ENCODE measurements at regions not wholly inside any gene's neighbourhood (a gene's known extent, or its start where the extent isn't known, plus 50 kb on each side); places are given as distances from the start of the nearest gene placed in this dataset.

DNA sequence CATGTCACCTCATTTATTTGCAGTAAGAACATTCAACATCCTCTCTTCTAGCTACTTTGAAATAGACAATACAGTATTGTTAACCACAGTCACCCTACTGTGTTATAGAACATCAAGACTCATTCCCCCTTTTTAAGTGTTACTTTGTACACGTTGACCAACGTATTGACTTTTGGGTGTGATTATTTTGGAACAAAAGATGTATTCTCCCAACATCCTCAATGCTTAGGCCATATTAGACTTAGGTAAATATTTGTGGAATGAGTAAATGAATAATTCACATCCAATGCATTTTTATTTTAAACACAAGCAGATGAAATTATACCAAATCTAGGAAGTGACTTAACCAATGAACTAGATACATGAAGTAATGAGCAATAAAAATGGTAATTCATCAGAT is 296.6 kb downstream of the CHRM3 start:
- DNase-seq, result no peak

DNA sequence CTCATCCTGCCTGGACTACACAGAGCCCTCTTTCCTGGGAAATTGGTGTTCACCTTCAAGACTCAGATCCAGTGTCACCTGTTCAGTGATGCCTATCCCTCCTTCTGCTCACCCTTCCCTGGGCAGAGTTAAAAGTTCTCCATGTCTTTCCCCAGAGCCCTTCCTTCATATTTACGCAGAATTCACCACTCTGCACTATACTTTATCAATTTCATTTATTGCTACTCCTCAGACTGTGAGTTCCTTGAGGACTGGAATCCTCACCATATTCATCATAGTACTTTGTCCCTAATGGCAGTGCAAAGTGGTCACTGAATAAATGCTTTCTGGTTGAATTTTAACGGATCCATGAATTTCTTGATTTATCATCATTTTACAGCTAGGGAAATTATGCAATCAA is 300.0 kb downstream of the CHRM3 start:
- DNase-seq, result no peak

DNA sequence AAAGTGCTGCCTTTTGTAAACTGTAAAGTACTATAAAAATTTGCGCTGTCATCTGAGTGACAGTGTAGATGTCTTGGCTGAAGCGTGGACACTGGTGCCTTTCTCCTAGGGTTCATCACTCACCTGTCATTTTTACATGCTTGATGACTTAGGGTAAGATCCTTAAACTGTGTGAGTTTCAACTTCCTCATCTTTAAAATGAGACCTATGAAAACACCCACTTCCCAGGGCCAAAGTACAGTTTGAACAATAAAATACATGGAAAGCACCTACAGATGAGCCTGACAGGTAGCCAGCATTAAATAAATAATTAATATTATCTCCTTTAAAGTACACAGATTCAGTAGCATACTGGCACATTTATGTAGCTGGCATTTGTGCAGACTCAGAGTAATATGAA is 309.9 kb downstream of the CHRM3 start:
- DNase-seq, result no peak

DNA sequence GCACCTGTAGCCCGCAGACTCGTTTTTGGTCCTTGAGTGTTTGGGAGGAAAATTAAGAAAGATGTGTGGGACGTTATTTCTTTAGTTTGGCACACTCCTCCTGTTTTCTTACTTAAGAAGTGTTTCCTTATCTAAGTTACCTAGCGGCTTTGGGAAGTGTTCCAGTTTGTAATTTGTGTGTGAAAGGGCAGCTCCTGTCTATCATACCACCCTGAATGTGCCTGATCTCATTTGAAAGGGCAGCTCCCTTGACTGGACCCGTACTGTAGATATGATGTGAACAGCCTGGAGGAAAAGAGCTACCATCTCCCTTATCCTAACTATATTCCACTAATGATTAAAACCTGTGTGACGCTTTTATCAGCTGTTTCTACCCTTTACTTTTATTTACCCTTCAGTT is 314.3 kb downstream of the CHRM3 start:
- no peak for DNase-seq

DNA sequence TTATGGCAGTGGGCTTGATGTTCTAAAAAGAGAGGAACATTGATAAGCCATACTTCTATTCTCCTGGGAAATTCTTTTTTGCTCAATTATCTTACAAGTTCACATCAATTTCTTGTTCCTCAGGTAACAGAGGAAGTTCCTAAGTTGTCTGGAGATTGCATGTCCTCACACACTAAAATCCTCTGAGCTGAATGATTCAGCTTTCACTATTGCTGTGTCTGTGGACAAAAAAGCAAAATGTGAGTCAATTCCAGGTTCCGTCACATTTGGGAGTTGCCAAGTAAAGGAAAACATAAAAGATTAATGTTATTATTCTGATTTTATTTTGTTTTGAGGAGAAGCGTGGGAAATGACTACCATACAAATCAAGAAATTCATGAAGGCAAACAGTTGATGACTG is 316.7 kb downstream of the CHRM3 start:
- DNase-seq, result no peak

DNA sequence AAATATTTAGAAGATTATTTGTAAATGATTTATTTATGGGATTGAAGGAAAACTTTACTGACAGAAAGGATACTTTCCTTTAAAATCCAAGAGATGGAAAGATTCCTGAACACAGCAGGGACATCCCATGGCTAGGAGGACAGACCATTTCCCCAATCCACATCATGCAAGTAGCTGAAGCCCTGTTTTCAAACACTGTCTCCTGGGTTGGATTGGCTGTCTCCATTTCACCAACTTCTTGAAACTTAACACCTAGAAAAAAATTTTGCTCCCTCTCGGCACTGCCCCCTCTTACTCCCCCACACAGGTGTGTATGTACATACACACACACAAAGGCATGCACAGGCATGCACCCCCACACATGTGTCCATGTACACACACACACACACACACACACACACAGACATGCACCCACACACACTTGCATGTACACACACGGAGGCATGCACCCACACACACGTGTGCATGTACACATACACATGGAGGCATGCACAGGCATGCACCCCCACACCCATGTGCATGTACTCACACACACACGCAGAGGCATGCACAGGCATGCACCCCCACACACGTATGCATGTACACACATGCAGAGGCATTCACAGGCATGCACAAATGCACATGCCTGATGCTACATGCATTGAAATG is 320.0 kb downstream of the CHRM3 start:
- DNase-seq, result no peak

DNA sequence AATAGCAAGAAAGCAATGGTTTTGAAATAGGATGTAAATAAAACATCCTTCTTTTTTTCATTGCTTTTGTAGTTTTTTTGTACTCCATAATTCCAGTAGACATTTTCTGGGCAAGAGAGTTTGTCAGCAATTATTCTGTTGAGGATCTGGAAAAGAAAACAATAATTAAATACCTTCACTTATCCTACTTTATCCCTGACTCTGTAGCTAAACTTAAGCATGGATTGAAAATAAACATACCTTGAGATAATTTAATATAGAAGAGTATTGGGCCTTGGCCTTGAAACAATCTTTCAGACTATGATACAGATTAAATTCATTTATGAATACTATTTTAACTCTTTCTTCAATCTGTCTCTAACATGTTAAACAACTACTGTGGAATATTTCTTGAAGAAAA is 321.2 kb downstream of the CHRM3 start:
- DNase-seq, result no peak

DNA sequence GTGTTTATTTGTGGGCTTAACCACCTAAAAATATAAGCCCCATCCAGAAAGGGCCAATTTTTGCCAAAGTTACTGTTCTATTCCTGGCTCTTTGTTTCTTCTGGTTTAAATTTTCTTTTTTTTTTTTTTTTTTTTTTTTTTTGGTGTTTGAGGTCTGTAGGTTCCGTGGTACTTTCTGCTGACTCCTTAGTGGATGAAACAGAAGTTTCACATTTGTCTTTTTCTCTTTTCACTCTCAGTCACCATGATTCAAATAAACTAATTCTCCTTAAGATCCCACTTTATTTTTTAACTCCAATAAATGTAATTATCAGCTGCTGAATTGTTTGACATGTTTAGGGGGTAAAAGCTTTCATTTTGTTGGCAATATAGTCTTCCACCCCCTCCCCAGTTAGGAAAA is 322.3 kb downstream of the CHRM3 start:
- no peak for DNase-seq

- DNase-seq, result no peak
Measured at GRCh38 chr1:239711768-239712167, 325.4 kb downstream of the CHRM3 start.

DNA sequence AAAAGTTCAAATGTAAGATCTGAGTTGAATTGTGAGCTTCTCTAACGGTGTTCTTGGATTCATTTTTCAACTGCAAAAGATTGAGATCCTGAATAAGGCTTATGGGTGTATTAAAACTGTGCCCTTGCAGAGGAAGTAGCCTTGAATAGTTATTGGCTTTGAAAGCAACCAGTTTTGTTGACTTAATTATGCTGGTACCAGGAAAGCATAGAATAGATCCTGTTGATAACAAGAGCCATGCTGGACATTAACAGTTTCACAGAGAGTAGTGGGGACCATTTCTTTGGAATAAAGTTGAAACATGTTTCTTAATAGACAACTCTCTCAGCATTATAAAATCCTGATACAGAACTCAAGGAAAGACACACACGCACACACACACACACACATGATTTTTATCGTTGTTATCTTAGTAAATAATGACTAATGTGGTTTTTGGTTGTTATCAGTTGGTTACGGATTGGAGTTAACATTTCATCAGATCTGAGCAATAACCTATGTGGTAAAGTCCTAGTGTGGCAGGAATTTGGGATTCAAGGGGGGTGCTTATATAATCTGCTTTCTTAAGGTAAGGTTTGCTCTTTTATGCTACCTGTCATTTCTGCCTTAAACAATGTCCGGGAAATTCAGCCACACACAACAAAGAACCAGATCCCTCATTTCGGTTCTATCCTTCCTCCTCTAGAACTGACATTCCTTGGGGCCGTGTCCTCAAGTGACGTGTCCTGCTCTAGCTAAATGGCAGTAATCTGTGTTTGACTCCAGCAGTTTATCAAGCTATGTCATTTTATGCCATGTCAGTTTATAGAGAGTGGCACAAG is 330.9 kb downstream of the CHRM3 start:
- DNase-seq, result no peak

GRCh38 chr1:239717918-239718184 is 331.5 kb downstream of the CHRM3 start:
- DNase-seq, result no peak

- no peak for DNase-seq
Measured at GRCh38 chr1:239718571-239718970, 332.2 kb downstream of the CHRM3 start.

- no peak for DNase-seq
Measured at GRCh38 chr1:239718997-239719628, 332.7 kb downstream of the CHRM3 start.

- DNase-seq, result peak; percentile 72
Measured at GRCh38 chr1:239719642-239720258, 333.4 kb downstream of the CHRM3 start.

- DNase-seq, result no peak
Measured at GRCh38 chr1:239722035-239722434, 335.7 kb downstream of the CHRM3 start.

DNA sequence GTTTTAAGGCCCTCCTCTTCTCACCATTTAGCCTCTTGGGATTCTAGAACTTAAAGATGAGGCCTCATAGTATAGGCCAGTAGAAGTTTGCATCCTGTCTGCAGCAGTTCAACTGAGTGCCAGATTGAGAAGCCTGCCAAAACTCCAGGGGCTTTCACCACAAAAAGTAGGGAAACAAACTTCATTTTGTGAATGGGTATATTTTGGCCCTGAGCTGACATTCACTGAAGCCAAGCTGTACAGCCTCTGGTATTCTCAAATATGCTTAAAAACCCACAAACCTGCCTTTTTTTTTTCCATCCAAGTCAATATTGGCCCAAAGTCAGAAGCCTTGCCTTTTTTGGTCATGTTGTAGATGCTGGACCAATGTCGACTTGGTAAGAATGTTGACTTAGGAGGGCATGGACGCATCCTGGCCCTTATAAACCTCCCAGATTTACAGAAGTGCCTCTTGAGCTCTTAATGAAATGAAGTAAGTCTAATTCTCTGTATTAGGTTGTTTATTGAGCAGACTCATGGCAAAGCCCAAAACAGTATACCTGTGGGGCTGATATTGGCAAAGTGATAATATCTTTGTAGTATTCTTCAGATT is 337.5 kb downstream of the CHRM3 start:
- no peak for DNase-seq

DNA sequence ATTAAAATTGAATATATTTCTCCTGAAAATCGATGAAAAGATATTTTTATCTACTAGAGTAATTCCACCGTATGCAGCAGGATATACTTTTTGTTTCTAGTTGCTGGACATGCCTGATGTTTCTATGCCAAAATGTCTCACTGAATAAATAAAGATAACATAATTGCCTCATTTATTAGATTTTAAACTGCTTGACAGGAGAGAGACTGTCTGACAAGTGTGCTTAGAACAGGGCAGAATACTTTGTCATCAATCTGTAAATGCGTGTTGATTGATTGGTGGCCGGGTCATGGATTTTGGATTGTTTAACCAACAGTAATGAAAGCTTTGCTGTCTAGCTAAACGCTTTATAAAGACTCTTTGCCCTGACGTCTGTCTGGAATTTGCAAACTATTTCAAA is 339.0 kb downstream of the CHRM3 start:
- no peak for DNase-seq

DNA sequence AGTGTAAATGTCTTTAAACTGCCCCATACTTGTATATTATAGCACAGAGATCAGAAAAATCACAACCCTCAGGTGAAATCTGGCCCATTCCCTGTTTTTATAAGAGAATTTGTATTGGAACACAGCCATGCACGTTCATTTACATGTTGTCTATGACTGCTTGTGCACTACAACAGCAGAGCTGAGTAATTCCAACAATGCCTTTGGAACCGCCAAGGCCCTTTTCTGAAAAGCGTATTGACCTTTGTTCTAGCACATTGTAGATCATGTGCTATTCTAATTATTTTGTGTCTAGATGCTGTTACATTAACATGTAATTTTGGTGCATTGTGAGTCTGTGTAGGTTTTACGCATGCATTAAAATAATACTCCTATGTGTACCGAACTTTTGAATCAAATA is 339.6 kb downstream of the CHRM3 start:
- no peak for DNase-seq

DNA sequence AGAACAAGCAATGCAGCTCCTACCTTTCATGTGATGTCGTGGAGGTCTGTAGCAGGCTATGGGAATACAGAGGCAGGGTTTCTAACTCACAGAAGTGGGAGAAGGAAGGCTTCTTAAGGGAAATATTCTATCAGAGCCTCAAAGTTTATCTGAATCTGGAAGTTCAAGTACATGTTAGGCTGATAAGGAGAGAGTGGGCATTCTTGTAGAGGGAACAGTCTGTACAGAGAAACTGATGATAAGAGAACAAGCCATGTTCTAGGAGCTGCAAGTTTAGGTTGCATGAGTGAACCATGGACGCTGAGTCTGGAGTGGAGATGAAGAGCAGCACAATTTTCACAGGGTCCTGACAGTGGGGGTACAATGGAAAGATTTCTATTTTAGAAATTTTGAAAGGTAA is 344.0 kb downstream of the CHRM3 start:
- DNase-seq, result no peak

GRCh38 chr1:239731082-239731748 is 344.8 kb downstream of the CHRM3 start:
- no peak for DNase-seq

DNA sequence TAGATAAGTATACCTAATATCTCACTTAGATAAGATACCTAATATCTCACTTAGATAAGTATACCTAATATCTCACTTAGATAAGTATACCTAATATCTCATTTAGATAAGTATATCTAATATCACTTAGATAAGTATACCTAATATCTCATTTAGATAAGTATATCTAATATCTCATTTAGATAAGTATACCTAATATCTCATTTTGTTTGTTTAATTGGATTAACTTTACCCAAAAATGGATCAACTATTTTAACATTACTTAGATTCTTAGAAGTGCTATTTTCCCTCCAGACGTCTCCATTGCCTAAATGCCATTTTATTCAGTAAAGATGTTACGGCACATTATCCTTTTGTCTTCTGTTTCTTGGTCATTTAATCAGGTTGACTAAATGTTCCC is 346.4 kb downstream of the CHRM3 start:
- no peak for DNase-seq

- no peak for DNase-seq
Measured at GRCh38 chr1:239733995-239734394, 347.6 kb downstream of the CHRM3 start.

- DNase-seq, result no peak
Measured at GRCh38 chr1:239735111-239735510, 348.7 kb downstream of the CHRM3 start.
